ENCODE measurements at regions not wholly inside any gene's neighbourhood (a gene's known extent, or its start where the extent isn't known, plus 50 kb on each side); places are given as distances from the start of the nearest gene placed in this dataset.
"Not testable (repeated sequence)": the region's sequence is repeated elsewhere in the genome, so short reads cannot be mapped to it uniquely, and the experiment has no call there.

DNA sequence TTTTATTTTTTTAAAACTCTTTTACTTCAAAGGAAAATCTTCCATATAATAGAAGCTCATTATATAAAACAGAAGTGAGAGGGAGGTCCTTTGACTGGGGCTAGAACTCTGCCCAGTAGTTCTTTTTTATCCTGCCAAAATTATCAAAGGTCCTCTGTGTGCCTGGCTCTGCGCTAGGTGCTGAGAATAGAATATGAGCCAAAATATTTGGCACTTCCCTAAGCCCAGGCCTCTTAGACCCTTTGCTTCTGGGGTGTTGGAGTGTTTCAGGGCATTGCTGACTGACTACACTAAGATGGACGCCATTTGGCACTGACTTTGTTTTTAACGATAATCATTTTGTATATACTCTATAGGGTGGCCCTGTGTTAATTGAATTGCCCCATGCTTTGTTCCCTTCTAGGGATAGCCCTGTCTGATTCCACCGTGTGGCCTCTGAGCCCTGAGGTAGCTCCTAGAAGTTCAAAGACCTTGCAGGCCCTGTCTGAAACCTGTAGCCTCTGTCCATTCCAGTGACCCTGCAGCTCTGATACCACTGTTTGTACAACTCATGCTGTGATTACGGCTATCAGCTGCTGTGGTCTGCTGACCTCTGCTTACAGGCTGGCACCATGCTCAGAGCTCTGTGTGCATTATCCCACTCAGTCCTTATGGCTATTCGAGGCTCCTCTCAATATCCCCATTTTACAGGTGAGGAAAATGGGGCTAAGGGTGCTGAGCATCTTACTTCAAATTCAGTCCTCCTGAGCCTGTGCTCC lies 84.3 kb upstream of the SHB start:
- DNase-seq: no peak

DNA sequence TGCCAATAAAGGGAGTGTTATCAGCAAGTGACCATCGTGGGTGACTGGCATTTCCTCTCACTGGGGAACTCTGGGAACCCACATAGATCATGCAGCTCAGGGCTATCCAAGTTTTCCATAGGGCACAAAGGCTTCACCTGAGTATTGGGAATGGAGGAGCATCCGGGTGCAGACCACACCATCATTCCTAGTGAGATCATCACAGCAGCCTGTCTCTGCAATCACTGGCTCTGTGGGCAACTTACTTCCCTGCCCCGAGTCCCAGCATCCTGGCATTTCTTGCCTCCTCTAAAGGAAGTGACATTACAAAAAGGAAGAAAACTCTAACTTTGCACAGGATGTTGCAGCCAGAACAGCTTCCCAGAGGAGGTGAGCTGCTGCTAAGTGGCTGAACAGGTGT lies 80.6 kb upstream of the SHB start:
- no peak for DNase-seq

DNA sequence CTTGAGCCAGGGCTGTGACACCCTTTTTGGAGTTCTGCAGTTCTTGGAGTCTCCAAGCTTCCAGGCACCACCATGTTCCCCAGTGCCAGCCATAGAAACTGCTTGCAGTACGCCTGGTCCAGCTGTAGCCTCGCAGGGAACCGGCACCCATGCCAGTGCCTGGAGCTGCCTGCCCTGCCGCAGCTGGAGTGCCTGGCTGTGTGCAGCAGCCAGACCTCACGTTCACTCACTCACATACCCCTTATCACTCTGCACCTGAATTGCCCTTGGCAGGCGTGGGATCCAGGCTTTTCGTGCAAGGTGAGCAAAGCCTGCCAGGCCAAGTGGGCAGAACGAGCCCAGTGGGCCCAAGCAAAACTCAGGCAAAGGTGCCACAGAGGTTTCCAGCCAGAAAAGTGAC lies 77.8 kb upstream of the SHB start:
- DNase-seq: no peak

DNA sequence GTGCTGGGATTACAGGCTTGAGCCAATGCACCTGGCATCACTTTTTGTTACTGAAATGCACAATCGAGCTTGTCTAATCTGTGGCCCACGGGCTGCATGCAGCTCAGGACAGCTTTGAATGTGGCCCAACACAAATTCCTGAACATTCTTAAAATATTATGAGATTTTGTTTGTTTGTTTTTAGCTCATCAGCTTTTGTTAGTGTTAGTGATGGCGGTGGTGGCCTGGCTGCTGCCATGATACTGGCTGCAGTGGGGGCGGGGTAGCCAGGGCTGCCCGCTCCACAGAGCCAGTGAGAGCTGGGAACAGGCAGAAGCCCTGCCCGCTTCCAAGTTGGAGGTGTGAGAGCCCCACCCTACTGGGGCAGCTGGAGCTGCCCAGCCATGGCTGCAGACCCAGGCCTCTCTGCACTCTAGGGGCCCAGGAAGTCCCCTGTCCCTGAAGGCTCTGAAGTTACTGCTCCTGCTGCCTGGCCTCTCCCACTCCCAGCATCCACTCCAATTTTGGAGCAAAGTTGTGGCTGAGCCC lies 76.6 kb upstream of the SHB start:
- no peak for DNase-seq

DNA sequence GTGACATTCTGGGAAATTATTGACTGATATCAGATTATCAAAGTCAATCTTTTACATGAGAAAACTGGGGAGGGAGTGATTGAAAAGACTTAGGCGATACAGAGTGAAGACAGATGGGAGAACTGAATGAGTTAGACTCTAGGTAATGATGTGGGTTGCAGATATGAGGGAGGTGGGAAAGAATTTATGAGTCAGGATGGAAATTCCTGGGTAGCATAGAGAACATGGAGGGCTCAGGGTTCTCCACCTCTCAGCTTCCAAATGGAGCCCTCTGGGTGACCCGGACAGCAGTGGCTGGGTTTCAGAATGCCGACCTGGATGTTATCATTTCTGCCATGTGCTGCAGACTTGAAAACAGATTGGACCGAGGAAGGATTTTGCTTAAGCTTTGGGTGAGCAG lies 75.4 kb upstream of the SHB start:
- DNase-seq: no peak

DNA sequence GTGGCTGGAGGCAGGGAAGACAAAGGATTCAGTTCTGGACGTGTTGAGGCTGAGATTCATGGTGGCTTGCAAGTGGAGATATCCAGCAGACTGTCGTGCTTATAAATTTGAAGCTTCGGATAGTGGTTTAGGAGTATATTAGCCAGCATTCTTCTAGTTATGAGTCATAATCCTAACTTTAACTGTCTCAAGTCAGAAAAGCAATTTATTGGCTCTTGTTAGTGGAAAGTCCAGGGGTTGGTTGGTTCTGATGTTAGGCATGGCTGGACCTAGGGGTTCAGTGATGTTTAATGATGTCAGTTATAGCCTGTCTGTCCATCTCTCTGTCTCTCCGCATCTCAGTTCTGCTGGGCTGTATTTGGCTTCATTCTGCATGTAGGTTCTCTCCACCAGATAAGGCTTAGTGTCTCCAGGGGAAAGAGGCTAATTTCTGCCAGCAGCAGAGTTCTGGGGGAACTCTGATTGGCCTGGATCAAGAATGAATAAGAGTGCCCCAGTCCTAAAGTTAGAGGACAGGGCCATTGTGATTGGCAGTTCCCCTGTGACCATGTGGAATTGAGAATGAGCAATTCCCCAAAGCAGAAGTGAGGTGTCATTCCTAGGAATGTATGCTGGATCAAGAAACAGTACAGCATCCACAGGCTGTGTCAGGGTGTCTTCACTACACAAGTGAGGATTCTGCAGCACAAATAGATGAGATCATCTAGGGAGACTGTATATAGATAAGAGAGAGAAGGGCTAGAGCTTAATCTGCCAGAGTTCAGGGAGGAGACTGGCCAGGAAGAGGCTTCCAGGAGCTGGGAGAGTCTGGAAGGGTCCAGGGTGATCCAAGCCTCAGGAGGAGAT lies 72.9 kb upstream of the SHB start:
- no peak for DNase-seq

DNA sequence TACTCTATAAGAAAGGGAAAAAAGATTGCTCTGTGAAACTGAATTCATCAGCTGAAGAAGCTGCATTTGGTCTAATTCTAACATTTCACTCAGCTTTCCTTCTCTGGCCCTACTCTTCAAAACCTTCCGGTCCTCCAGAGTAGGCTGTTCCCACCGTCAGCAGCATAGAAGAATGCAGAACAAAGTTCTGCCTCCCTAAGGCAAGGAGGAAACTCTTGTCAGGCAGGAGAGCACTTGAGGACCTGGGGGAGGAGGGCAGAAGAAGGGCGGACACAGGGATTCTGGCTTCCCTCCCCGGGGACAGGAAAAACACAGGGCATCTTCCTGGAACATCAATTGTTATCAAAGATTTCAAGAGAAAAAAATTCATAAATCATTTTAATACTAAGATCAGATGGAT lies 69.2 kb upstream of the SHB start:
- DNase-seq: no peak

DNA sequence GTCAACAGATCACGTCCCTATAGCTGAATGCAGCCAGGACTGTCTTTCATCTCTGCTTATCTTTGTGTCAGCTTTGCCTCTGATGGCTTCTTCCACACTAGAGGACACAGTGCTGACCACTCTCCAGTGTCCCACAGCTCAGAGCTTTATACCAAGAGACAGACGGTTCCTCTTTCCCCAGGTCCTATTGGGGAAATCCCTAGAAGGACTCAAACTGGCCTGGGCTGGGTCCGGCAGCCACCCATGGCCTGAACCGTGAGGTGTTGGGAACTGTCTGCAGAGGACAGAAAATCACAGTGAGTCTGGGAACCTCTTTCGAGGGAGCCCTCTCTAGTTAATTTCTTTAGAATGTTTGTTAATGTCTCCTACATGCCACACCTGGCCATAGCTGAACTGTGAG lies 68.3 kb upstream of the SHB start:
- DNase-seq: no peak

DNA sequence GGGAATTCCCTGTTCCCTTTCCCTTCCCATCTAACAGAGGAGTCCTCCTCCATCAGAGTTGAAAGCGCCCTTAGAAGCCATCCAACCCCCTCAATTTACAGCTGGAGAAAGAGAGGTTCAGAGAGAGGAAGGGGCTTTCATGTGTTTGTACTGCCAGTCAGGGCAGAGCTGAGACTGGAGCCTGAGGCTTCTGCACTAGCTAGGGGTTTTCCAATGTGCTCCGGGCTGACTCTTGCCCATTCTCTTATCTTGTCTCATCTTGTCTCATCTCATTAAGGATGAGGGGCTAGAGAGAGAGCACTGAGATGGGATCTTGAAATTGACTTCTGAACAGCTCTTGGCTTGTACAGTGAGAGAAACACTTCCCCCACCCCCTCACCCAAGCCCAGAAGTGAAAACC lies 67.4 kb upstream of the SHB start:
- no peak for DNase-seq

DNA sequence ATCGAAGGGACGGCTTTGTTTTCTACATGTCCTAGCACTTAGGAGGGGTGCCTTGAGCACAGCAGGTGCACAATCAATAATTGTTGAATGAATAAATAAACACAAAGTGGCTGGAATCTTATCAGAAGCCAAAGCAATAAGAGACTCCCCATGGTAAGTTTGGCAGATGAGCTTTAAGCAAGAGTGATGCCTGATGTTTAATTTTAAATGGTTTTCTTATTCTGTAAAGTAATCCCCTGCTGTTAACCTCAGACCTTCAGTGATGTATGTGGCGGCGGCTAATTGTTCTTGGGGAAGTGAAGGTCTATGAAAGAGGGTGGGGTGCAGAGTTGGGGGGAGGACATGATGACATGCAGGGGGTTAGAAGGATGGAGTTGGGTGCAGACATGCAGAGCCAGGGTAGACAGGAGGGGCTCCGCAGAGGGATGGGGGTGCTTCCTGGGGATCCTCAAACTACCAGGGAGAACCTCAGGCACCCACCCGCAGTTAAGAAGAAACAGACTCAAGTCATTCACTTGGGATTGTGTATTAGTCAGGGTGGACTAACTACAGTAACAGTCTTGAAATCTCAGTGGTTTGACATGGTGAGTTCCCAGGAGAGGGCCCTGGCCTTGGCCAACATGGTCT lies 65.7 kb upstream of the SHB start:
- DNase-seq: no peak

DNA sequence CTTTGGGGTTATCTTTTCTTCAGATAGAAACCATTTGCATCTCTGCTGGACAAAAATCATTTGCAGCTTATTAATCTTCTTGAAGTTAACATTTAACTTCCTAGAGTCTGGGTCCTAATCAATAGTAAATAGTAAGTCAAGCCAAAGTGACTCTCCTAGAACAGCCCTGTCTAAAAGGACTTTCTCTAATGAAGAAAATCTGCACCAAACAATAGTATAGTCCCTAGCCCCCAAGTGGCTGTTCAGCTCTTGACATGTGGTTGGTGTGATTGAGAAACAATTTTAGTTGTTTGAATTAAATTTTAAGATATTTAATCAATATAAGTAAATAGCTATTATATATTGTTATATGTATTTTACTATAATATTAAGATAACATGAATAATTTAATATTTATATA lies 64.6 kb upstream of the SHB start:
- no peak for DNase-seq

DNA sequence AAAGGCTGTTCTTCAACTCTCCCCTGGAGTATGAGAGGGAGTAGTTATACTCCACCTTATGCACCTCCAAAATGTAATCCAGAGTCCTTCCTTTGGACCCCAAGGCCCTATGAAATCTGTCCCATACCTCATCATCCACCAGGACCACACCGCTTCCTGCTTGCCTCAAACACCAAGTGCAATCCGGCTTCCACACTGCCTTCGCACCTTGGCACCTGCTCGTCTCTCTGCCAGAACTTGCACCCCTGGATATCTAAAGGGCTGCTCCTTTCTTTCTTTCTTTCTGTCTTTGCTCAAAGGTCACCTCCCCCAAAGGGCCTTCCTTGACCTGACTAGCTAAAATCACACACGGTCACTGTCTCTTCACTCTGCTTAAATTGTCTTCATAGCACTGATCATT lies 63.9 kb upstream of the SHB start:
- no peak for DNase-seq

DNA sequence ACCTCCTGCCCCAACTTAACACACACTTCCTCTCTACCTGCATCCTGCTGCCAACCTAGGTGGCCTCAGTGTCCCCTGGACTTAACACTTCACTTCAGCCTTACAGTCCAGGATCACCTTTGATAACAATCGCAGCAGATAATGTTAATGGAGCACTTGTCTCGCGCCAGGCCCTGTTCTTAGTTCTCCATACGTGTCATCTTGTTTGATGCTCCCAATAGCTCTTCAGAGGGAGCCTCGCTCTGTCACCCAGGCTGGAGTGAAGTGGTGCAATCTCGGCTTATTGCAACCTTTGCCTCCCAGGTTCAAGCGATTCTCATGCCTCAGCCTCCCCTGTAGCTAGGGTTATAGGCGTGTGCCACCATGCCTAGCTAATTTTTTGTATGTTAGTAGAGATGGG lies 62.7 kb upstream of the SHB start:
- no peak for DNase-seq

DNA sequence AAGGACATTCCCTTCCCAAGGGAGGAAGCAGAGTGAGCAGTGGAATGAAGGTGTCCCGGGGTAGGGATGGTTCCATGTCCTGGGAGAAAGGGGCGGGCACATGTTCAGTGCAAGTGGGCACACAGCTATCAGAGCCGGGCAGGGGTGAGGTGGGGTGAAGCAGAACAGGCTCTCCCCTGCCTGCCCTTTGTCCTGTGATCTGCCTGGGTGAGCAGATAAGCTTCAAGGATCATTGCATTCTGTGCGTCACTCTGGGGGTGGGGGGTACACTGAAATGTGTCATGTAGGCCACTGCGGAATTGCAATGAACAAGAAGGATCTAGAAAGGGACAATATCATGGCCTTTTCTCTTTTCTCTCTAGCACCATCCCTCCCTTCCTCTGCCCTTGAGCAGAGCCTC lies 61.7 kb upstream of the SHB start:
- no peak for DNase-seq

DNA sequence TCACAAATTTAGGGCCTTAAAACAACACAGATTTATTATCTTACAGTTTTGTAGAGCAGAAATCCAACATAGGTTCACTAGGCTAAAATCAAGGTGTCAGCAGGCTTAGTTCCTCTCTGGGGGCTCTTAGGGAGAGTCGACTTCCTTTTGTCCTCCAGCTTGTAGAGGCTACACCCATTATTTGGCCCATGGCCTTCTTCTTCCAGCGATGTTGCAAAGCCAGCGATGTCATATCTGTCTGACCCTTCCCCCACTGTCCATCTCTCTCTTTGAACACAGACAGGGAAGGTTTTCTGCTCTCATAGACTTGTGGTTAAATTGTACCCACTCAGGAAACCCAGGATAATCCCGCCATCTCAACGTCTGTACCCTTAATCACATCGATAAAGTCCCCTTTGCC lies 60.3 kb upstream of the SHB start:
- DNase-seq: no peak

DNA sequence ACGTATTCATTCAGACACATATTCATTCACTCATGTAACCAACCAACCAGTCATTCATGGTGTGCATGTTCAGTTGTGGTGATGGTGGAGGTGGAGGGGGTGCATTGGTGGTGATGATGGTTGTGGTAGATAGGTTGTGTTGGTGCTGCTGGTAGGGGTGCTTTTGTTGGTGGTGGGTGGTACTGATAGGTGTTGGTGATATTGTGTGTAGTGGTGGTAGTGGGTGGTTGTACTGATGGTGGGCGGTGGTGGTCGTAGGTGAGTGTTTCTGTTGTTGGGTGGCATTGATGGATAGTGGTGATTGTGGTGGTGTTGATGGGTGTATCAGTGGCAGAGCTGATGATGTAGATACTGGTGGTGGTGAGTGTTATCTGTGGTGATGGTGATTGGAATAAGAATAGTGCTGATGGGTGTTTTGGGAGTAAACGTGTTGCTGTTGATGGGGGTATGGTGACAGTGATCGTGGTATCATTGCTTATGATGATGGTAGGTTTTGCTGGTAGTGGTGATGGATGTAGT lies 59.8 kb upstream of the SHB start:
- DNase-seq: no peak

DNA sequence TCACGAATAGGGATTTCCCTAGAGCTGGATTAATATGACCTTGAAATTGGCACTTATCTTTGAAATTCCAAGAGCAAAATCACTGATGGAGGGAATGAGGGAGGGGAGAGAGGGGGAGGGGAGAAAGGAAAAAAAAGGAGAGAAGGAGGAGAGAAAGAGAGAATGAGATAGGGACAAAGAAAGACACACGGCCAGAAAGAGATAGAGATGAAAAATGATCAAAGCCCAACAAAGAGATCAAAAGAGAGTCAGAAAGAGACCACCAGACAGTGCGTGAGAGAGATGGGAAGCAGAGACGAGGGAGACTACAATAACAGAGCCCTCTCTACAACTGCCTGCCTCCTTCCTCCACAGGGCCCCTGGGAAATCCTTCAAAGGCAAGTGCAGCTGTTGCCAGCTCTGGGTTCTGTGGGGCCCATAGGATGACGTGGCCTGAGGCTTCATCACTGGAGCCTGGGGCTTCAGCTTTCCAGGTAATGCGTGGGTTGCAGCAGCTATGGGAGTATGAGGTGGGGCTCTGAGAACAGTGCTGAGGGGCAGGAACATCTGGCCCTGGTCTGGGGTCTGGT lies 58.3 kb upstream of the SHB start:
- no peak for DNase-seq

DNA sequence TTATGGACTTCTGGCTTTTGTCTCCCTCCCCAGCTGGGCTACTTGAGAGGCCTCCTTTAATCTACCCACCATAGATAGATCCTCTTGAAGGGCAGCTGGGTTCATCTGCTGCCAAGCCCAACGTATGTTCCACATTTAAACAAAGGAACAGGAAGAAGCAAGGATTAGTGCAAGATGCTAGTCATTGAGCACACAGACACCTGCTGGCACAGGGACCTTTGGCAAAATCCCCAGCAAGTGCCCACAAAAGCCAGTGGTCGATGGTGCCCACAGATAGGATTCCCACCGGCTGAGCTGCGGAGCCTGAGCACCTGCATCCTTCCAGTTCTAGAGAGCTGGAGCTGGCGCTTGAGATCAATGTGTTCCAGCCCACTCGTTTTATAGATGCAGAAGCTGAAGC lies 57.7 kb upstream of the SHB start:
- DNase-seq: peak in 1 of 2 experiments; percentile 37

DNA sequence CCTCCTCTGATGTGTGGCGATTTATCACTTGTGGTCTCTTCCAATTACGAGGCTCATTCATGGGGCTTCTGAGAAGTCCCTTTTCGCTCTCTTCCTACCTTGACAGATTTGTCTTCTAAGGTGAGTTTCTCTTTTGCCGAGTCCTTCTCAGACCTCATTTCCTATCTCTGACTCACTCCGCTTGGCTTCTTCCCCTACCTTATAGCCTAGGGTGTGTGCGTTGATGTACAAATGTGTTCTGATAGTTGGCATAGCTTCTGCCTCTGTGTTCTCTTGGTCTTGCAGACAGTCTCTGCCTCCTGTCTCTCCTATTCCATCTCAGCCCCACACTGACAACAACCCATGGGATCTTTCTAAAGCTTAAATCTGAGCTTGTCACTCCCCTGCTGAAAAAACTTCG lies 56.9 kb upstream of the SHB start:
- DNase-seq: no peak

DNA sequence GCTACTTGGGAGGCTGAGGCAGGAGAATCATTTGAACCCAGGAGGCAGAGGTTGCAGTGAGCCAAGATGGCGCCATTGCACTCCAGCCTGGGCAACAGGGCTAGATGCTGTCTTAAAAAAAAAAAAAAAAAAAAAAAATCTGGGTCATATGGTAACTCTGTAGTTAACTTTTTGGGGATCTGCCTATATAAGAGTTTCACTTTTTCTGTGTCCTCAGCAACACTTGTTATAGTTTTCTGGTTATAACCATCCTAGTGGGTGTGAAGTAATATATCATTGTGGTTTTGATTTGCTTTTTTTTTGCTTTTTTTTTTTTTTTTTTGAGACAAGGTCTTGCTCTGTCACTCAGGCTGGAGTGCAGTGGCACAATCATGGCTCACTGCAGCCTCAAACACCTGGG lies 54.3 kb upstream of the SHB start:
- DNase-seq: not testable (repeated sequence)

DNA sequence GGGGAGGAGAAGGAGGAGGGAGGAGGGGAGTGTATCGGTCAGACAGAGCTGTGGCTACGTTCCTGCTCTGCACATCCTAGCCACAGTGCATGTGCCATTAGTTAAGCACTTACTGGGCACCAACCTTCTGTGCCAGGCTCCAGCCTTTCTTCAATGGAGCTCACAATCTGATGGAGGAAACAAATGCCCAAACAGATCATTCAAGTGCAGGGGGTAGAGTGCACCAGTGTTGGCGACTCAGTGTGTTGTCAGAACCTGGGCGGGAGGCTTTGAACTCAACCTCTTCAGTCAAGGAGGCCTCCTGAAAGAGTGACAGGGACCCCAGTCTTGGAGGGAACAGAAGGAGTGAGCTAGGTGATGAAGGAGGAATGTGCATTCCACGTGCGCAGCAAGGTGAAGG lies 51.9 kb upstream of the SHB start:
- no peak for DNase-seq

DNA sequence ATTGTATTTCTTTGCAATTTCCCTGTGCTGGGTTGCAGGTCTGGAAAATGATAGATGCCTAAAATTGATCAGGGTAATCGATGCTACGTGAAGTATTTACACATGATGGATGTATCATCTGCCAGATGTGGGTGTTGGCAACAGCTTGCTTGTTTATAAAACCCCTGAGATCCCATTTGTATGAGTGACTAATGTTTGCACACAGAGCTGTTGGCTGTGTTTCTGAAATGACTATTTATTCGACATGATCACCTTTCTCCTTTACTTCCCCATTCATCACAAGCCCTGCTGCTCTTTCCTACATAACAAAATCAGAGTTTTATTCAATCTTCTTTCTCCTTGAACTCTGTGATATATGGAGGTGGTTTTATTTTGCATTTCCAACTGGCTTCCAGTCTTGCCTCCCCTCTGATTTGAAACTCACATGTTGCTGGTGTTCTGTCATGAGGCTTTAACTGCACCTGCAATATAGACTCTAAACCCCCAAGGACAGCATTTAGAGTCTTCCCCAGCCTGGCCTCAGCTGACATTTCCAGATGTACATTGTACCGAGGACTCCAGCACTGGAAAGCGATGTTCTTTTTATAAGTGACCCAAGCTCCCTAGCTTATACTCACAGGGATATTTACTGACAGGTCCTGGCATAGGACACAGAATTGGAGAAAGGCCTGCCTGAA lies 50.7 kb upstream of the SHB start:
- DNase-seq: no peak
